Loucy (cell line): ENCODE measurements at regions not wholly inside any gene's neighbourhood (a gene's known extent, or its start where the extent isn't known, plus 50 kb on each side); places are given as distances from the start of the nearest gene placed in this dataset.

Source experiments
- H2AFZ ChIP-seq: fragments of 200-600 bp; sonication (generic); 2 replicates; pipeline ENCODE4 v1.6.0; 2016; ENCODE audit warnings: antibody characterized with exemption, mild to moderate bottlenecking, low read length, moderate library complexity
- H3F3A ChIP-seq: fragments of 200-600 bp; 2 replicates; pipeline ENCODE4 v1.6.0; 2016; ENCODE audit warnings: antibody characterized with exemption, low read depth, mild to moderate bottlenecking
- H3K27me3 ChIP-seq: fragments of 200-600 bp; sonication (generic); 2 replicates; pipeline ENCODE4 v1.6.1; 2014; ENCODE audit warnings: low read length, mild to moderate bottlenecking; ENCODE audit not compliant: insufficient read depth, poor library complexity, severe bottlenecking
- H3K36me3 ChIP-seq: fragments of 200-600 bp; sonication (generic); 2 replicates; pipeline ENCODE4 v1.6.1; 2016; ENCODE audit warnings: low read length; ENCODE audit not compliant: insufficient read depth
- H3K4me1 ChIP-seq: fragments of 200-600 bp; sonication (generic); 2 replicates; pipeline ENCODE4 v1.5.1; 2014; ENCODE audit warnings: low read length, mild to moderate bottlenecking; ENCODE audit not compliant: insufficient read depth, poor library complexity, severe bottlenecking
- H3K4me2 ChIP-seq: fragments of 200-600 bp; sonication (generic); 2 replicates; pipeline ENCODE4 v1.6.0; 2014; ENCODE audit warnings: antibody characterized with exemption, low read length, low read depth, mild to moderate bottlenecking; ENCODE audit not compliant: poor library complexity, severe bottlenecking
- H3K4me3 ChIP-seq: fragments of 200-600 bp; sonication (generic); 2 replicates; pipeline ENCODE4 v1.5.1; 2014; ENCODE audit warnings: low read length, mild to moderate bottlenecking, mixed read lengths; ENCODE audit not compliant: poor library complexity, severe bottlenecking
- H3K79me2 ChIP-seq: fragments of 200-600 bp; sonication (generic); 2 replicates; pipeline ENCODE4 v1.6.1; 2014; ENCODE audit warnings: low read length; ENCODE audit not compliant: insufficient read depth
- H3K9ac ChIP-seq: fragments of 200-600 bp; sonication (generic); 2 replicates; pipeline ENCODE4 v1.6.0; 2014; ENCODE audit warnings: mild to moderate bottlenecking, low read depth, low read length, moderate library complexity; ENCODE audit not compliant: poor library complexity, severe bottlenecking
- H3K9me2 ChIP-seq: fragments of 200-600 bp; sonication (generic); replicated peaks from 2 replicates; pipeline ENCODE4 v1.6.1; 2016; ENCODE audit warnings: low read depth, low read length, mixed read lengths
- H3K9me3 ChIP-seq: fragments of 200-600 bp; sonication (generic); 2 replicates; pipeline ENCODE4 v1.6.1; 2014; ENCODE audit warnings: mild to moderate bottlenecking, antibody characterized with exemption, low read length, low read depth; ENCODE audit not compliant: insufficient read depth
- H4K20me1 ChIP-seq: fragments of 200-600 bp; sonication (generic); 2 replicates; pipeline ENCODE4 v1.6.0; 2014; ENCODE audit warnings: antibody characterized with exemption, low read length, mild to moderate bottlenecking; ENCODE audit not compliant: insufficient read depth, poor library complexity, severe bottlenecking
- EZH2phosphoT487 ChIP-seq: fragments of 200-600 bp; IDR thresholded peaks from 2 replicates; pipeline ENCODE4 v1.6.1; 2018; ENCODE audit warnings: antibody characterized with exemption, mild to moderate bottlenecking, moderate library complexity, borderline replicate concordance
- TF ChIP-seq, protein P1 (sequence below): fragments of 200-600 bp; sonication (generic); conservative IDR thresholded peaks from 2 replicates; pipeline ENCODE4 v1.5.1; 2014; ENCODE audit warnings: mild to moderate bottlenecking, antibody characterized with exemption, low read length

- Histone ChIP-seq H2AFZ (no peak overlapping the region), H3K9me2 (no peaks in the 10 kb centered on the region), H3K4me3 (no peak overlapping the region), H3F3A (no peaks in the 10 kb centered on the region), H3K4me2 (no peak overlapping the region), H3K36me3 (no peaks in the 10 kb centered on the region), H3K79me2 (no peaks in the 10 kb centered on the region), H4K20me1 (no peaks in the 10 kb centered on the region), H3K9me3 (peaks cover 22% of the 10 kb centered on the region; the same call in 1 of the 2 replicates), H3K9ac (no peak overlapping the region), H3K4me1 (no peaks in the 10 kb centered on the region), H3K27me3 (no peaks in the 10 kb centered on the region)
- TF ChIP-seq, protein P1, sequence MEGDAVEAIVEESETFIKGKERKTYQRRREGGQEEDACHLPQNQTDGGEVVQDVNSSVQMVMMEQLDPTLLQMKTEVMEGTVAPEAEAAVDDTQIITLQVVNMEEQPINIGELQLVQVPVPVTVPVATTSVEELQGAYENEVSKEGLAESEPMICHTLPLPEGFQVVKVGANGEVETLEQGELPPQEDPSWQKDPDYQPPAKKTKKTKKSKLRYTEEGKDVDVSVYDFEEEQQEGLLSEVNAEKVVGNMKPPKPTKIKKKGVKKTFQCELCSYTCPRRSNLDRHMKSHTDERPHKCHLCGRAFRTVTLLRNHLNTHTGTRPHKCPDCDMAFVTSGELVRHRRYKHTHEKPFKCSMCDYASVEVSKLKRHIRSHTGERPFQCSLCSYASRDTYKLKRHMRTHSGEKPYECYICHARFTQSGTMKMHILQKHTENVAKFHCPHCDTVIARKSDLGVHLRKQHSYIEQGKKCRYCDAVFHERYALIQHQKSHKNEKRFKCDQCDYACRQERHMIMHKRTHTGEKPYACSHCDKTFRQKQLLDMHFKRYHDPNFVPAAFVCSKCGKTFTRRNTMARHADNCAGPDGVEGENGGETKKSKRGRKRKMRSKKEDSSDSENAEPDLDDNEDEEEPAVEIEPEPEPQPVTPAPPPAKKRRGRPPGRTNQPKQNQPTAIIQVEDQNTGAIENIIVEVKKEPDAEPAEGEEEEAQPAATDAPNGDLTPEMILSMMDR: no peak
- TF ChIP-seq EZH2phosphoT487: no peak
Measured at GRCh38 chr9:93896496-93897033, 58.6 kb downstream of the BARX1 start.

- no peaks in the 10 kb centered on the region for H3K79me2 ChIP-seq
- H3K4me1 ChIP-seq: no peaks in the 10 kb centered on the region
- H3F3A ChIP-seq: no peaks in the 10 kb centered on the region
- peaks cover 22% of the 10 kb centered on the region; the same call in 1 of the 2 replicates for H3K9me3 ChIP-seq
- H3K27me3 ChIP-seq: no peaks in the 10 kb centered on the region
- H3K9me2 ChIP-seq: no peaks in the 10 kb centered on the region
- TF ChIP-seq, protein P1: no peak
- no peak for TF ChIP-seq EZH2phosphoT487
- H3K9ac ChIP-seq: no peak overlapping the region
- no peak overlapping the region for H3K4me3 ChIP-seq
- H2AFZ ChIP-seq: no peak overlapping the region
- no peaks in the 10 kb centered on the region for H4K20me1 ChIP-seq
- no peak overlapping the region for H3K4me2 ChIP-seq
- no peaks in the 10 kb centered on the region for H3K36me3 ChIP-seq
Measured at GRCh38 chr9:93896093-93896492, 59.1 kb downstream of the BARX1 start.

- Histone ChIP-seq H3K4me3 (no peak overlapping the region), H4K20me1 (no peaks in the 10 kb centered on the region), H3K36me3 (no peaks in the 10 kb centered on the region), H3K9me3 (peaks cover 22% of the 10 kb centered on the region; the same call in 1 of the 2 replicates), H3K79me2 (no peaks in the 10 kb centered on the region), H3K4me1 (no peaks in the 10 kb centered on the region), H3F3A (no peaks in the 10 kb centered on the region), H3K27me3 (no peaks in the 10 kb centered on the region), H3K9ac (no peak overlapping the region), H2AFZ (no peak overlapping the region), H3K9me2 (no peaks in the 10 kb centered on the region), H3K4me2 (no peak overlapping the region)
- TF ChIP-seq EZH2phosphoT487: no peak
- TF ChIP-seq, protein P1: no peak
Measured at GRCh38 chr9:93895535-93895934, 59.6 kb downstream of the BARX1 start.
